HCT116 (cell line): ENCODE measurements at regions not wholly inside any gene's neighbourhood (a gene's known extent, or its start where the extent isn't known, plus 50 kb on each side); places are given as distances from the start of the nearest gene placed in this dataset.

Source experiments
- ATAC-seq: fragments of 200-7000 bp; cut with Tn5 transposase; 2 replicates; pipeline ENCODE4 v1.9.1; 2020; ENCODE audit warnings: mild to moderate bottlenecking, moderate library complexity
- BruUV-seq: library from RNA; stranded (reverse); fragments of 400-500 nt; replicated peaks from 2 replicates; lab custom pipeline; 2021; lab: Mats Ljungman, UMichigan
- CTCF ChIA-PET: fragments of 300-600 bp; sonication (Branson Sonifier 250); formaldehyde crosslinking; loops from one replicate; lab custom pipeline; 2021; ENCODE audit warnings: antibody characterized with exemption; lab: Charles Lee
- POLR2A ChIA-PET: fragments of 300-600, 350-600 bp; sonication (Branson Sonifier 250); formaldehyde crosslinking; loops from one replicate; lab custom pipeline; 2021; ENCODE audit warnings: antibody characterized with exemption; lab: Charles Lee
- RAD21 ChIA-PET, 2 experiments: fragments of 300-600 bp; sonication (Branson Sonifier 250); formaldehyde crosslinking; loops; one replicate each; lab custom pipeline; 2023; ENCODE audit warnings: low total read pairs in 2 of 2; ENCODE audit not compliant: uncharacterized antibody in 2 of 2, unreplicated experiment in 2 of 2, low non-redundant PET in 1 of 2; lab: Charles Lee
- DNase-seq: peaks from one replicate; pipeline ENCODE4 v3.0.0-alpha.2; 2010; ENCODE audit warnings: low read depth, low spot score
- H2AFZ ChIP-seq: fragments of 200-600 bp; shearing (Covaris generic), sonication (generic); 2 replicates; pipeline ENCODE4 v1.6.1; 2017; ENCODE audit warnings: low read depth, mixed run types, mixed read lengths, antibody characterized with exemption, low read length; ENCODE audit not compliant: poor library complexity, severe bottlenecking
- H3K27ac ChIP-seq: 2 replicates; pipeline ENCODE4 v1.5.1; 2012; ENCODE audit warnings: low read depth, low read length
- H3K27me3 ChIP-seq: fragments of 200-600 bp; sonication (generic); 2 replicates; pipeline ENCODE4 v1.6.1; 2016; ENCODE audit warnings: mixed run types, low read length, mixed read lengths; ENCODE audit not compliant: insufficient read depth
- H3K36me3 ChIP-seq, 2 experiments: fragments of 200-500 bp in 1 of 2; fragments of 200-600 bp in 1 of 2; sonication (Bioruptor generic) in 1 of 2; sonication (generic) in 1 of 2; 2 replicates each; pipeline versions ENCODE4 v1.5.1 to v1.6.1; 2014 to 2016; ENCODE audit warnings: low read length in 2 of 2, inconsistent platforms in 1 of 2, mixed read lengths in 1 of 2, mixed run types in 1 of 2; ENCODE audit not compliant: insufficient read depth in 2 of 2, control insufficient read depth in 1 of 2
- H3K4me1 ChIP-seq, 2 experiments: fragments of 200-600 bp in 1 of 2; sonication (generic) in 1 of 2; 2 replicates each; pipeline versions ENCODE4 v1.5.1 to v1.6.1; 2012 to 2017; ENCODE audit warnings: low read length in 2 of 2, inconsistent platforms in 1 of 2, mild to moderate bottlenecking in 1 of 2, mixed read lengths in 1 of 2, mixed run types in 1 of 2, moderate library complexity in 1 of 2; ENCODE audit not compliant: insufficient read depth in 2 of 2, control insufficient read depth in 1 of 2
- H3K4me2 ChIP-seq: fragments of 200-600 bp; sonication (generic); 2 replicates; pipeline ENCODE4 v1.6.1; 2017; ENCODE audit warnings: mixed run types, low read length, mixed read lengths
- H3K4me3 ChIP-seq, 2 experiments: fragments of 200-600 bp in 1 of 2; sonication (generic) in 1 of 2; replicated peaks in 1 of 2; 2 replicates each; pipeline ENCODE4 v1.5.1; 2011 to 2016; ENCODE audit warnings: low read length in 2 of 2, control low read depth in 1 of 2, low read depth in 1 of 2, mild to moderate bottlenecking in 1 of 2, mixed read lengths in 1 of 2, mixed run types in 1 of 2
- H3K79me2 ChIP-seq: fragments of 200-600 bp; sonication (generic); 2 replicates; pipeline ENCODE4 v1.6.1; 2017; ENCODE audit warnings: mild to moderate bottlenecking, mixed run types, low read length, moderate library complexity, mixed read lengths; ENCODE audit not compliant: insufficient read depth
- H3K9ac ChIP-seq: fragments of 200-600 bp; sonication (generic); 2 replicates; pipeline ENCODE4 v1.6.1; 2016; ENCODE audit warnings: low read length, mixed read lengths
- H3K9me2 ChIP-seq: fragments of 200-600 bp; sonication (generic), shearing (Covaris generic); 2 replicates; pipeline ENCODE4 v1.6.1; 2017; ENCODE audit warnings: mixed run types, mild to moderate bottlenecking, moderate library complexity; ENCODE audit not compliant: insufficient read depth
- H3K9me3 ChIP-seq, 2 experiments: fragments of 200-500 bp in 1 of 2; fragments of 200-600 bp in 1 of 2; sonication (Bioruptor generic) in 1 of 2; sonication (generic) in 1 of 2; 2 replicates each; pipeline ENCODE4 v1.6.1; 2014 to 2017; ENCODE audit warnings: low read length in 2 of 2, mixed read lengths in 2 of 2, inconsistent platforms in 1 of 2, low read depth in 1 of 2, mild to moderate bottlenecking in 1 of 2, mixed run types in 1 of 2, moderate library complexity in 1 of 2; ENCODE audit not compliant: control insufficient read depth in 1 of 2, insufficient read depth in 1 of 2
- H4K20me1 ChIP-seq: fragments of 200-600 bp; sonication (generic), shearing (Covaris generic); 2 replicates; pipeline ENCODE4 v1.6.1; 2017; ENCODE audit warnings: mixed run types, mild to moderate bottlenecking, moderate library complexity; ENCODE audit not compliant: insufficient read depth
- EGR1 ChIP-seq: IDR thresholded peaks from 2 replicates; pipeline ENCODE4 v1.6.1; 2012; ENCODE audit warnings: low read depth
- JUND ChIP-seq: IDR thresholded peaks from 2 replicates; pipeline ENCODE4 v1.6.1; 2012
- POLR2AphosphoS5 ChIP-seq: IDR thresholded peaks from 2 replicates; pipeline ENCODE4 v1.6.1; 2011; ENCODE audit warnings: mild to moderate bottlenecking, low read depth, low read length, moderate library complexity
- RAD21 ChIP-seq: IDR thresholded peaks from 2 replicates; pipeline ENCODE4 v1.6.1; 2012; ENCODE audit warnings: low read depth, mild to moderate bottlenecking
- SP1 ChIP-seq: IDR thresholded peaks from 2 replicates; pipeline ENCODE4 v1.6.1; 2012; ENCODE audit warnings: low read depth
- SRF ChIP-seq: IDR thresholded peaks from 2 replicates; pipeline ENCODE4 v1.6.1; 2012; ENCODE audit warnings: low read depth
- YY1 ChIP-seq: IDR thresholded peaks from 2 replicates; pipeline ENCODE4 v1.6.1; 2011; ENCODE audit warnings: low read length, low read depth, moderate library complexity, mild to moderate bottlenecking; ENCODE audit not compliant: insufficient replicate concordance; ENCODE audit errors: extremely low read depth
- ZNF274 ChIP-seq: fragments of 200-500 bp; sonication (Bioruptor generic); IDR thresholded peaks from 2 replicates; pipeline ENCODE4 v1.6.1; 2014; ENCODE audit warnings: mild to moderate bottlenecking, low read depth, low read length, inconsistent platforms
- intact Hi-C: fragments of 100-400 bp; cut with micrococcal nuclease; formaldehyde crosslinking; loops from 2 replicates; pipeline ENCODE4 v1.10.0; 2022
- TF ChIP-seq, protein P1 (sequence below), 3 experiments: fragments of 200-600 bp in 1 of 3; sonication (generic) in 1 of 3; IDR thresholded peaks in 2 of 3; conservative IDR thresholded peaks in 1 of 3; 2 replicates each; pipeline ENCODE4 v1.5.1; 2012 to 2017; ENCODE audit warnings: low read depth in 2 of 3, low read length in 2 of 3, antibody characterized with exemption in 1 of 3, borderline replicate concordance in 1 of 3, control low read depth in 1 of 3, mild to moderate bottlenecking in 1 of 3, mixed read lengths in 1 of 3, mixed run types in 1 of 3, moderate library complexity in 1 of 3; ENCODE audit not compliant: insufficient read depth in 1 of 3
- TF ChIP-seq, protein P2 (sequence below): IDR thresholded peaks from 2 replicates; pipeline ENCODE4 v1.6.1; 2012
- TF ChIP-seq, protein P3 (sequence below): IDR thresholded peaks from 2 replicates; pipeline ENCODE4 v1.6.1; 2012

DNA sequence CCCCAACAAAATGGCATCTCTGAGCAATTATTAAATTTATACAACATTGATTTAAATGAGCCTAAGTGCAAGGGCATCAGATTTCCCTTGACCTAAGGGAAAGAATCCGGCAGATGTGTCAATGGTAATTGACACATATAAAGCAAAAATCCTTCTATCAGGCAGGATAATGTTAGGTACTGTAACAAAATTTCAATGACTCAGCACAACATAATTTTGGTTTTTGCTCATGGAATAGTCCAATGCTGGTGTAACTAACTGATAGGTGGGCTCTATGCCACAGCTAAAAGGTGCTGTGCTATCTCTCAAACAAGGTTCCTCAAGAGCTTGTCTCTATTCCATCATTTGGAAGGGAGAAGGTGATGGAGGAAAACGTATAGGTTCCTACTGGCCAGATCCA, 68.3 kb upstream of the MEIS1 start:
- no peak overlapping the region for H3K9ac ChIP-seq
- no peak overlapping the region for H2AFZ ChIP-seq
- RAD21 ChIA-PET: no interaction called here
- no peak for DNase-seq
- H3K79me2 ChIP-seq: no peaks in the 10 kb centered on the region
- H3K27ac ChIP-seq: no peak overlapping the region
- H4K20me1 ChIP-seq: no peaks in the 10 kb centered on the region
- intact Hi-C loops: no loop called here
- POLR2A ChIA-PET: no interaction called here
- H3K36me3 ChIP-seq: no peaks in the 10 kb centered on the region
- peaks cover 7% of the 10 kb centered on the region; the same call in 1 of the 2 replicates for H3K27me3 ChIP-seq
- no peak overlapping the region for H3K4me2 ChIP-seq
- no peaks in the 10 kb centered on the region for H3K9me3 ChIP-seq
- no TSS peak for BruUV-seq
- CTCF ChIA-PET: no interaction called here
- no peaks in the 10 kb centered on the region for H3K4me1 ChIP-seq
- no peak overlapping the region for H3K4me3 ChIP-seq
- no peak for TF ChIP-seq SRF
- TF ChIP-seq EGR1: no peak
- TF ChIP-seq, protein P1, sequence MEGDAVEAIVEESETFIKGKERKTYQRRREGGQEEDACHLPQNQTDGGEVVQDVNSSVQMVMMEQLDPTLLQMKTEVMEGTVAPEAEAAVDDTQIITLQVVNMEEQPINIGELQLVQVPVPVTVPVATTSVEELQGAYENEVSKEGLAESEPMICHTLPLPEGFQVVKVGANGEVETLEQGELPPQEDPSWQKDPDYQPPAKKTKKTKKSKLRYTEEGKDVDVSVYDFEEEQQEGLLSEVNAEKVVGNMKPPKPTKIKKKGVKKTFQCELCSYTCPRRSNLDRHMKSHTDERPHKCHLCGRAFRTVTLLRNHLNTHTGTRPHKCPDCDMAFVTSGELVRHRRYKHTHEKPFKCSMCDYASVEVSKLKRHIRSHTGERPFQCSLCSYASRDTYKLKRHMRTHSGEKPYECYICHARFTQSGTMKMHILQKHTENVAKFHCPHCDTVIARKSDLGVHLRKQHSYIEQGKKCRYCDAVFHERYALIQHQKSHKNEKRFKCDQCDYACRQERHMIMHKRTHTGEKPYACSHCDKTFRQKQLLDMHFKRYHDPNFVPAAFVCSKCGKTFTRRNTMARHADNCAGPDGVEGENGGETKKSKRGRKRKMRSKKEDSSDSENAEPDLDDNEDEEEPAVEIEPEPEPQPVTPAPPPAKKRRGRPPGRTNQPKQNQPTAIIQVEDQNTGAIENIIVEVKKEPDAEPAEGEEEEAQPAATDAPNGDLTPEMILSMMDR (IDR thresholded peaks at IDR 0.05 in 2 of 3, conservative IDR thresholded peaks at IDR 0.05 in 1 of 3; ENCODE audit: borderline replicate concordance in 1 of 3, insufficient read depth in 1 of 3, low read depth in 2 of 3, low read length in 2 of 3): no peak
- TF ChIP-seq ZNF274: no peak
- no peak for TF ChIP-seq POLR2AphosphoS5
- TF ChIP-seq YY1: no peak
- TF ChIP-seq JUND: no peak
- TF ChIP-seq, protein P2, sequence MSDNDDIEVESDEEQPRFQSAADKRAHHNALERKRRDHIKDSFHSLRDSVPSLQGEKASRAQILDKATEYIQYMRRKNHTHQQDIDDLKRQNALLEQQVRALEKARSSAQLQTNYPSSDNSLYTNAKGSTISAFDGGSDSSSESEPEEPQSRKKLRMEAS: no peak
- TF ChIP-seq RAD21: no peak
- TF ChIP-seq, protein P3, sequence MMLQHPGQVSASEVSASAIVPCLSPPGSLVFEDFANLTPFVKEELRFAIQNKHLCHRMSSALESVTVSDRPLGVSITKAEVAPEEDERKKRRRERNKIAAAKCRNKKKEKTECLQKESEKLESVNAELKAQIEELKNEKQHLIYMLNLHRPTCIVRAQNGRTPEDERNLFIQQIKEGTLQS: no peak
- TF ChIP-seq SP1: no peak
- no peaks in the 10 kb centered on the region for H3K9me2 ChIP-seq
- no peak for ATAC-seq
